Heart right ventricle (tissue), 16 donors: ENCODE measurements at regions not wholly inside any gene's neighbourhood (a gene's known extent, or its start where the extent isn't known, plus 50 kb on each side); places are given as distances from the start of the nearest gene placed in this dataset.

Experiments
- ATAC-seq, 8 donors: fragments of 200-7000 bp; cut with Tn5 transposase; one replicate each; pipeline ENCODE4 v1.9.1; 2020; ENCODE audit warnings: mild to moderate bottlenecking in 8 of 8, moderate library complexity in 8 of 8, moderate number of reproducible peaks in 1 of 8
- DNase-seq, 2 donors: peaks; one replicate each; pipeline ENCODE4 v3.0.0-alpha.2; 2020
- H3K27ac ChIP-seq, 10 donors: fragments of 200-600 bp; sonication (generic) in 2 of 10; one replicate each; pipeline versions ENCODE4 v1.5.0 to v1.8.0; 2020 to 2022; ENCODE audit warnings: mild to moderate bottlenecking in 3 of 10
- H3K27me3 ChIP-seq, 7 donors: fragments of 200-600 bp; one replicate each; pipeline ENCODE4 v1.8.0; 2021 to 2022; ENCODE audit warnings: mild to moderate bottlenecking in 2 of 7
- H3K36me3 ChIP-seq, 9 donors: fragments of 200-600 bp; sonication (generic) in 1 of 9; one replicate each; pipeline versions ENCODE4 v1.5.0 to v1.8.0; 2020 to 2022; ENCODE audit warnings: mild to moderate bottlenecking in 2 of 9
- H3K4me1 ChIP-seq, 9 donors: fragments of 200-600 bp; sonication (generic) in 1 of 9; one replicate each; pipeline versions ENCODE4 v1.5.0 to v1.8.0; 2020 to 2022; ENCODE audit warnings: mild to moderate bottlenecking in 4 of 9
- H3K4me3 ChIP-seq, 10 donors: fragments of 200-600 bp; sonication (generic) in 2 of 10; one replicate each; pipeline versions ENCODE4 v1.5.0 to v1.8.0; 2020 to 2022; ENCODE audit warnings: mild to moderate bottlenecking in 7 of 10, moderate library complexity in 2 of 10
- H3K9me3 ChIP-seq, 11 donors: fragments of 200-600 bp in 10 of 11; sonication (generic) in 2 of 11; one replicate each; pipeline versions ENCODE4 v1.5.0 to v1.8.0; 2013 to 2022; ENCODE audit warnings: mild to moderate bottlenecking in 2 of 11, control low read depth in 1 of 11, moderate library complexity in 1 of 11
- WGBS, 2 donors: extraction: QIAGEN DNeasy Blood & Tissue Kit; methylation state at CpG; one replicate each; pipeline ENCODE4 v1.1.7; 2013; ENCODE audit warnings: inconsistent platforms in 1 of 2; 5-methylcytosine and 5-hydroxymethylcytosine counted together
- intact Hi-C, 10 donors: fragments of 100-400 bp; cut with DNase I; formaldehyde crosslinking; loops; one replicate each; pipeline versions ENCODE4 v1.11.1 to v1.14.2; 2022
- TF ChIP-seq, protein P1 (sequence below), 9 donors: fragments of 200-600 bp; sonication (generic) in 2 of 9; IDR thresholded peaks; one replicate each; pipeline versions ENCODE4 v1.5.0 to v1.8.0; 2021 to 2022; ENCODE audit warnings: antibody characterized with exemption in 9 of 9, mild to moderate bottlenecking in 5 of 9, moderate library complexity in 1 of 9
- donor health status: Arrhythmogenic right ventricular cardiomyopathy.
- donor health status: ischemic (EF 13 %, LVEDD 7.1; RV severe dilation, severe dysfunction).
- donor health status: healthy with polysubstance abuse.
- donor health status: DM: no; HTN: yes; CAD: no.
- donor health status: DM: no; HTN: no; CAD: no.
- donor health status: ischemic (EF 25% LVEDD 6.9; RV normal size, moderate dysfunction).
- donor health status: ischemic (EF 25% LVEDD 5.7; RV mildly dilated, moderate dysfunction).
- donor health status: healthy.
- donor health status: DM: yes; HTN: yes; CAD: no.
- donor health status: Ischemic cardiomyopathy.
- donor health status: ischemic (EF 35%, LVEDD 5.7; RV mildly dilated, moderate dysfunction).
- donor health status: nonischemic (EF 11% LVEDD 7.7; RV severe dilation, severe dysfunction).
- donor health status: DM: yes; HTN: yes; CAD: no.
- donor health status: PGD.
- donor health status: ischemic (EF 29% LVEDD 5.4; RV normal size, mild dysfunction).
- donor health status: nonischemic (EF 23%, LVEDD 6.1; RV moderate dilation, normal function).

GRCh38 chr6:19052219-19052618, 665.1 kb downstream of the RNF144B start:
- ATAC-seq: no peak
- TF ChIP-seq, protein P1, sequence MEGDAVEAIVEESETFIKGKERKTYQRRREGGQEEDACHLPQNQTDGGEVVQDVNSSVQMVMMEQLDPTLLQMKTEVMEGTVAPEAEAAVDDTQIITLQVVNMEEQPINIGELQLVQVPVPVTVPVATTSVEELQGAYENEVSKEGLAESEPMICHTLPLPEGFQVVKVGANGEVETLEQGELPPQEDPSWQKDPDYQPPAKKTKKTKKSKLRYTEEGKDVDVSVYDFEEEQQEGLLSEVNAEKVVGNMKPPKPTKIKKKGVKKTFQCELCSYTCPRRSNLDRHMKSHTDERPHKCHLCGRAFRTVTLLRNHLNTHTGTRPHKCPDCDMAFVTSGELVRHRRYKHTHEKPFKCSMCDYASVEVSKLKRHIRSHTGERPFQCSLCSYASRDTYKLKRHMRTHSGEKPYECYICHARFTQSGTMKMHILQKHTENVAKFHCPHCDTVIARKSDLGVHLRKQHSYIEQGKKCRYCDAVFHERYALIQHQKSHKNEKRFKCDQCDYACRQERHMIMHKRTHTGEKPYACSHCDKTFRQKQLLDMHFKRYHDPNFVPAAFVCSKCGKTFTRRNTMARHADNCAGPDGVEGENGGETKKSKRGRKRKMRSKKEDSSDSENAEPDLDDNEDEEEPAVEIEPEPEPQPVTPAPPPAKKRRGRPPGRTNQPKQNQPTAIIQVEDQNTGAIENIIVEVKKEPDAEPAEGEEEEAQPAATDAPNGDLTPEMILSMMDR (IDR thresholded peaks at IDR 0.05): no peak
- intact Hi-C loops: no loop called here

GRCh38 chr6:19059102-19059501, 672.0 kb downstream of the RNF144B start:
- DNase-seq (no peak), ATAC-seq (no peak)
- H3K4me3 ChIP-seq: no peak overlapping the region
- no peaks in the 10 kb centered on the region for H3K27me3 ChIP-seq
- intact Hi-C loops: no loop called here
- peaks cover 0 to 23% (median 4%) of the 10 kb centered on the region in 11 donors for H3K9me3 ChIP-seq
- 29 to 30% methylated on average over 4 of the region's 4 CpGs for WGBS, 2 donors
- TF ChIP-seq, protein P1 (IDR thresholded peaks at IDR 0.05): no peak
- H3K36me3 ChIP-seq: no peaks in the 10 kb centered on the region
- H3K4me1 ChIP-seq: no peaks in the 10 kb centered on the region
- H3K27ac ChIP-seq: no peak overlapping the region

More at GRCh38 chr6:19052219-19052618, 665.1 kb downstream of the RNF144B start:
- no peak overlapping the region for H3K27ac ChIP-seq
- H3K4me1 ChIP-seq: no peaks in the 10 kb centered on the region
- peaks cover 0 to 35% (median 3%) of the 10 kb centered on the region in 11 donors for H3K9me3 ChIP-seq
- H3K27me3 ChIP-seq: no peaks in the 10 kb centered on the region
- H3K36me3 ChIP-seq: no peaks in the 10 kb centered on the region
- H3K4me3 ChIP-seq: no peak overlapping the region
- DNase-seq: no peak
- WGBS, 2 donors: 53 to 63% methylated on average over 1 of the region's 1 CpG

DNA sequence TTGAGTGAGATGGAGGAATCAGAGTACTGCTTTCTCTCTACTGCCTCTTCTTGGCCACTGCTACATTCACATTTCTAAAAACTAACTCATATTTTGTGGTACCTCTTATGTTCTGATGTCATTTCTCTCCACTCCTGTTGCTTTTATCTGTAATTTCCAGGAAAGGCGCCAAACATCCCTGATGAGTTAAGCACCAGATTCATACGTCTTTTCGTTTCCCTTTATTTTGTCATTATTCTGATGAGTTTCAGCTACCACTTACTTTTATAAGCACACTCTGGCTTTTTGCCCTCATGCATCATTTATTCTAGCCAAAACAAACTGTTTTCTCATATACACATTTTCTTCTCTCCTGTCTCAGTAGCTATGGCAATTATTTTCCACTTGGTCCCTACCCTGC, 680.0 kb downstream of the RNF144B start:
- intact Hi-C loops: no loop called here
- no peak overlapping the region for H3K4me3 ChIP-seq
- H3K9me3 ChIP-seq: peaks cover 0 to 18% (median 0%) of the 10 kb centered on the region in 11 donors
- no peaks in the 10 kb centered on the region for H3K27me3 ChIP-seq
- no peaks in the 10 kb centered on the region for H3K36me3 ChIP-seq
- TF ChIP-seq, protein P1 (IDR thresholded peaks at IDR 0.05): no peak
- no peak for ATAC-seq
- no peak overlapping the region for H3K27ac ChIP-seq
- H3K4me1 ChIP-seq: no peaks in the 10 kb centered on the region
- DNase-seq: no peak
- 66 to 77% methylated on average over 3 of the region's 3 CpGs for WGBS, 2 donors

DNA sequence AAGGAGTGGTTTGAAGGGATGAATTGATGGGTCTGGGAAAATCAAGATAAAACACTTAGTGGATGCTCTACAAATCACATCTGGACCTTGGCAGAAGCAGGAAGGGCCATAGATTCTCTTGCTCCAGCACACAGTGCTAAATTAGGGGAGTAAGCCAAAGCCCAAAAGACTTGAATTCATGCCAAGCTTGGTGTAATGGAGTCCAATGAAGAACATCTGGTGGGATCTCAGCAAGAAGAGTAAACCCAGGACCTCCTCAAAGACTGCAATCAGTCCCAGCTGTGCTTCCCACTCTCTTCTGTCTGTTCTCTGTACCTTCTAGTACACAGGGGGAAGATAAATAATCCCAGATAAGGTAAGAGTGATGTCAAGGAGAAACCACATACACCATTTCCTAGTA, 683.4 kb downstream of the RNF144B start:
- intact Hi-C loops: no loop called here
- DNase-seq (peak in 1 of 2 donors; percentile 29), ATAC-seq (peak in 5 of 8 donors; percentile 25 to 61 (median 46))
- Histone ChIP-seq H3K27me3 (no peaks in the 10 kb centered on the region), H3K36me3 (no peaks in the 10 kb centered on the region), H3K9me3 (peaks cover 0 to 31% (median 7%) of the 10 kb centered on the region in 11 donors), H3K27ac (no peak overlapping the region), H3K4me1 (no peaks in the 10 kb centered on the region), H3K4me3 (no peak overlapping the region)
- TF ChIP-seq, protein P1 (IDR thresholded peaks at IDR 0.05): no peak
